Superior temporal gyrus (tissue), 1 donor: ENCODE measurements at regions not wholly inside any gene's neighbourhood (a gene's known extent, or its start where the extent isn't known, plus 50 kb on each side); places are given as distances from the start of the nearest gene placed in this dataset.

Experiments
- DNase-seq: peaks from one replicate; pipeline ENCODE4 v3.0.0-alpha.2; 2016; ENCODE audit errors: extremely low spot score

DNA sequence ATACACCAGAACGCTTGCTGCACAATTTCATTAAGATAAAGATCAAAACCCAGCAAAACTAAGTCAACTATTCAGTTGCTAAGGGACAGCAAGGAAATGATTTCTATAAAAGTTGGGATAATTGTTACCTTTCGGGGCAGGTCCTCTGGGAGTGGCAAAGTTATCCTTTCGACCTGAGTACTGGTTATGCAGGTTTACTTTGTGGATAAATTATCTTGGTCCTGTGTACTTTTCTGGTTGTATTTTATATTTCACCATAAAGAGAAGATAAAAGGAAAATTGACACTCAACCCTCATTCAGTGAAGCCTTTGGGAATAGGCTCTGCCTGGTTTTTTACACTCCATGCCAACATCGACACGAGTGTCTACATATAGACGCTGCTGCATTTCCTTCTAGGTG is 146.5 kb downstream of the SYK start:
- DNase-seq: no peak

DNA sequence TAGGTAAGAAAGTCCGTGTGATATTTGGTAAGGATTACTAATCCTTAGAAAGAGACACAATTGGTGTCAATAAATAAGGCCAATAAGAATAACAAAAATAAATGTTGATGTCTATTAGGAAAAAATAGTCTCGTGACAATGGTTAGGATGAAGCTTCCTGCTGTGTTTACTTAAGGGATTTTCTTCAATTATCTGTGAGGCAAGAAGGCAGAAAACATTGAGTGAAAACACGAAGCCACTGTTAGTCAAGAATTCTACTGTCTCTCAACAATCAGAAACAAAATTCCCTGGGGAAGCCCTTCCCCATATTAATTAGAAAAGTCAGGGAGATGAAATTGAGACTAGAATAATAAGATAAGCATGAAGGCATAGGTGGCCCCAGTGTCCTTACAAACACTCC is 149.0 kb downstream of the SYK start:
- DNase-seq: no peak

- DNase-seq: no peak
Measured at GRCh38 chr9:90953200-90953599, 151.6 kb downstream of the SYK start.

DNA sequence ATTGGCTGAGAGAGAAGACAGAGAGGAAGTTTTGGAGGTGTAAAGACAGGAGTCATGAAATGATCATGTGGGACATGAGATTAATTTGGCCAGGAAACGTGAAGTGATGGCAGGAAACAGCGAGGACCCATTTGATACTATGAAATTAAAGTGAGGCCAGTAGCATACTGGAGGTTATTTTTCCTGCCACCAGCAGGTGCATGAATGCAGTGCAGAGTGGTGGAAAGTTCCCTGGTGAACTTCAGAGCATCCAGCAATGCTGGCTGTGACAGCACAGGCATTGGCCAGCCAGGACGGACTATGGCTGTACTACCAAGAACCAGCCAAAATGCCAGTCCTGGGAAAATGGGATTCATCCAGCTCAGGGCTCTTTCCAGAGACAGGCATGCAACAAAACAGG is 152.2 kb downstream of the SYK start:
- no peak for DNase-seq

GRCh38 chr9:90956026-90956810 is 154.6 kb downstream of the SYK start:
- no peak for DNase-seq

- DNase-seq: no peak
Measured at GRCh38 chr9:90958328-90958727, 156.7 kb downstream of the SYK start.

DNA sequence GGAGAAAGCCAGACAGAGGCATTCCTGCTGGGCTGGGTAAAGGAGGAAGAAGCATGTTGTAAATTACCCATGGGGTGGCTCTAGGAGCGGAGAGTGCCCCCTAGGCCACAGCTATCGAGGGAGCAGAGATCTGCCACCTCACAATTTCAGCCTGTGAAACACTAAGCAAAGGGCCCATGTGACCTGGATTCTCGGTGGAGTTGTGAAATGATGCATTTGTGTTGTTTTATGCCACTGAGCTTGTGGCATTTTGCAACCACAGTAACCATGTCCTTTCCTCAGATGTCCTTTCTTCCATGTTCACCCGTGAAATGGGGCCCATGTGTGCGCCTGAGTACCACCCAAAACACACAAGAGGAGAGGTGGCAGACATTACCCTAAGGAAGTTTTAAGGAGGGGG is 159.3 kb downstream of the SYK start:
- DNase-seq: no peak

DNA sequence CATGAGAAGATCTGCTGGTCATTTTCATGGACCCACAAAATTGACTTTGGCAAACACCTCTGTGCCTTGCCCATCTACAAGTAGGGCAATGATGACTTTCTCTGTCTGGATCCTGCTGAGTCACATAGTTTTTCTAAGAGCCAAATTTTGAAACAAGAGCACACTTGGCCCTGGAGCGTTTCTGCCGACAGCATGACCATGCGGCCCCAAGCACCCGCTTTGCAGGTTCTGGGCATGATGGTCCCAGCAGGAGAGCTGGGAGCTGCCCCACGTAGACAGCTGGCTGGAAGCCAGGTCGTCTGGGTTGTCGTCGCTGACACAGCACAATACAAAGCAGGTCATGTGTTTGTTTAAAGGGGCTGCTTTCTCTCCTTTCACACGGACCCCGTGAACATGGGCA is 159.8 kb downstream of the SYK start:
- DNase-seq: no peak

GRCh38 chr9:90964101-90965020 is 162.7 kb downstream of the SYK start:
- peak; percentile 19 for DNase-seq

DNA sequence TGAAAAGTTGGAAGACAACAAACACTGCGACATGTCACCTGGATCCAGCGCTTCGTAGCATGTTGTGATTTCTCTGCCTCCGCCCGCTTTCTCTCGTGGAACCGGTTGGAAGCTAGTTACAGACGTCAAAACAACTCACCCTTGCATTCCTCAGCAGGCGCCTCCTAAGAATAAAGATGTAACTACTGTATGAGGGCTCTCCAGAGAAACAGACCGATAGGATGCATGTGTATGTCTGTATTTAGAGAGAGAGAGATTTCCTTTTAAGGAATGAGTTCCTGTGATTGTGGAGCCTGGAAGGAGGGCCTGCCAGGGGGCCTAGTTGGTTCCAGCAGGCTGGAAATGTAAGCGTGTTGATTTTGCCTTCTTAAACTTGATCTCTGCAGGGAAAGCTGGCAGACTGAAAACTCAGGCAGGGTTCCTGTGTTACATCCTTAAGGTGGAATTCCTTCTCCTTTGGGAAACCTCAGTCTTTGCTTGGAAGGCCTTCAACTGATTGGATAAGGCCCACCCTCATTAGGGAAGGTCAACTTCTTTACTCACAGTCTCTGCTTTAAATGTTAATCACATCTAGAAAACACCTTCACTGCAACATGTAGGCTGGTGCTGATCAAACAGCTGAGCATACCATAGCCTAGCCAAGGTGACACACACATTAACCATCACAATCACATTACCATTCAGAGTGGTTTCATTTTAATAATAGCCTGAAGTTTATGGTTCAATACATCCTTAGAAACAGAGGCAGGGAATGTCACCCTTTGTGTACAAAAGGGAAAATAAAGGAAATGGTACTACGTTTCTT is 163.8 kb downstream of the SYK start:
- peak; percentile 27 for DNase-seq

DNA sequence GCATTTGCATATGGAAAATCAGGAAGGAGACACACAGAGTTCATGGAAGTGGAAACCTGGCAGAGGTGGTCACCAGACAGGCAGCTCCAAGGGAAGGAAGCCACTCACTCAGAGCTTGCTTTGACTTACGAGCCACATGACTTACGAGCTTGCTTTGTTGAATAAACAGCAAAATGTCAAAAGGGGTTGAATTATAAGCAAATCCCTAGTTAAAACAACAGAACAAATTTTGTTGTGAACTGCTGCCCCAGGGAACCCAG is 164.3 kb downstream of the SYK start:
- DNase-seq: no peak

GRCh38 chr9:90966480-90967144 is 165.0 kb downstream of the SYK start:
- no peak for DNase-seq

DNA sequence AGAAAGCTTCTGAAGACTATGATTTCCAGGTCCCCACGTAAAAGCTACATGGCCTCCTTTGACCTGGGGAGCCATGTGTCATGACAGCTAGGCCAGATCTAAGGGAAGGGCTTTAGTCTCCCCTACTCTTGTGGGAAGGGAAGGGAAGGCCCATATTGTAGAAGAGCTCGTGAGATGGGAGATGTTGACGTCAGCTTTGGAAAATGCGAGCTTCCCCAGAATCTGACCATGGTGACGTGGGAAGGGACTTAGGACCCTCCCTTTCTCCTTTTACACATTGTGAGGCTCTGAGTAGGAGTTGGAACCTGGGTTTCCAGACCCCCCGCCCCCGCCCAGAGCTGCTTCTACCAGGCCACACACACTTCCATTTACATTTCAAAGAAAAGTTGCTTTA is 165.5 kb downstream of the SYK start:
- no peak for DNase-seq

GRCh38 chr9:90969021-90969675 is 167.5 kb downstream of the SYK start:
- peak; percentile 28 for DNase-seq

DNA sequence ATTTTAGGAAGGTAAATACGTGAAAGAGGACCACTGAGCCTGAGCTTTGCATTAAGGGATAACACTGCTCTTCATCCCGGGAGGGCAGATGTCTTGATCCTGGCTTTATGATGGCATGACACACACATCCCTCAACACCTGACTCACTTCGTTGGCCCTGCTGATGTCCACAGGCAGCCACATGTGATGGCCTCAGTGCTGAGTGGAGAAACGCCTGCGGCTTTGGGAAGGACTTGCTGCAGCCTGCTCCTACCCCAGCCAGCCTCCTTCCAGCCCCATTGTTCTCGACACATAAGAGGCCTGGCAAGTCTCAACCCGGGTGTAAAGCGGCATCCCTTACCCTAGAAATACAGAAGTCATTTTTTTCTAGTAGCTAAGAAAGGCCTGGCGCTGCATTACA is 169.0 kb downstream of the SYK start:
- DNase-seq: no peak

- no peak for DNase-seq
Measured at GRCh38 chr9:90972057-90972456, 170.4 kb downstream of the SYK start.

- DNase-seq: no peak
Measured at GRCh38 chr9:90974016-90974415, 172.4 kb downstream of the SYK start.

GRCh38 chr9:90974643-90975245 is 173.1 kb downstream of the SYK start:
- DNase-seq: no peak

DNA sequence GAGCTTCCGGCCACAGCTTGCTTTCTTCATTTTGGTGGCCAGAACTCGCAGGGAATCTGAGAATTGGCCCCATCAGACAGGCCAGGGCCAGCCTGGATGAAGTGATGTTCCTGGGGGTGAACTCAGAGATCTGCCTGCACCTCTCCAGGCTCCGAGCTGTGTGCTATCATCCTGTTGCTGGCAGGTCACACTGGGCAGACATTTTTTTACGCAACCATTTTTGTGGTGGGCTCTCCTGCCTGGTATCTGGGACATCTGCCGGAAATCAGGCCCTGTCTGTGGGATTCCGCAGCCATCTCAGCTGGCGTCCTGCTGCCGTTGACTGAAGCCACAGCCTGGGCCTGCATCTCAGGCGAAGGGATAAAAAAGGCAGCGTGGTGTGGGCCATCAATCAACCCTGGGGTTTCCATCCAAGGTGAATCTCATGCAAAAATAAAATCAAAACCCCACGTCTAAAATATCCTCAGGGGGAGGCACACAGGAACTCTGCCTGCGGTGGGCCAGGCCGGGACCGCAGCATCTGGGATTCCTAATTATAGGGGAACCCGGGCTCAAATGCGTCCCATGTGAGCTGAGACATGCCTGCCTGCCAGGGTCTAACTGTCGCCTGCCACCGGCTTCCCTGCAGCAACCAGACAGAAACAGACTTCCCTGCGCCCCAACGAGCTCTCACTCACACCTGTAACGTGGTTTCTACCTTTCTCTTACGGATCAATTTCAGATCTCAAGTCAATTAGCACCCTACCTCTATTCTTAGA is 174.3 kb downstream of the SYK start:
- DNase-seq: no peak

DNA sequence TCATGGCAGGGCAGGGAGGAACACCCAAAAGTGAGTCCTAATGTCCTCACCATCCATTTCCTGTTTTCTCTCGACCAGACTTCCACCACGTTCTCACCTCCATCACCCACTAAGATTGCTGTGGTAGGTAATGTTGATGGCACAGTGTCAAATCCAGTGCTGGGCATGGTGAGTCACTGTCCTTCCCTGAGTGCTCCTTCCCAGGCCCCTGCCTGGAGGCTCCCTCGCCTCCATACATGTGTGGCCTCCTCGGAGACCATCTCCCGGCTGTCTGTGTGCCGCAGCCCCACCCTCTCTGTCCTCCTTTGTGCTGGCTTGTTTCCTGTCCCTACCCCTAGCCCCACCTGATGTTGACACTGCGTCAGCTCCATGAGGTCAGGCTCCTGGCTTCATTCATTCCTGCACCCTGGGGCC is 177.5 kb downstream of the SYK start:
- DNase-seq: no peak
